CD14-positive monocyte (primary cell): ENCODE measurements at regions not wholly inside any gene's neighbourhood (a gene's known extent, or its start where the extent isn't known, plus 50 kb on each side); places are given as distances from the start of the nearest gene placed in this dataset.

Experiments
- DNase-seq, 3 donors: peaks; one replicate each; pipeline ENCODE4 v3.0.0-alpha.2; 2011 to 2022
- H2AFZ ChIP-seq: 2 replicates; pipeline ENCODE4 v1.6.0; 2012; ENCODE audit warnings: mild to moderate bottlenecking, low read depth, low read length, inconsistent platforms; ENCODE audit not compliant: insufficient read depth, poor library complexity, severe bottlenecking
- H3K27ac ChIP-seq, 2 donors: 1 replicate in 1 of 2; 2 replicates in 1 of 2; pipeline ENCODE4 v1.5.1; 2012 to 2013; ENCODE audit warnings: low read length in 2 of 2, control low read depth in 1 of 2, inconsistent platforms in 1 of 2, low read depth in 1 of 2, mild to moderate bottlenecking in 1 of 2
- H3K27me3 ChIP-seq, 2 donors: one replicate each; pipeline versions ENCODE4 v1.6.0 to v1.6.1; 2011 to 2013; ENCODE audit warnings: low read length in 2 of 2; ENCODE audit not compliant: control insufficient read depth in 2 of 2, insufficient read depth in 2 of 2
- H3K36me3 ChIP-seq, 2 donors: replicated peaks in 1 of 2; 1 replicate in 1 of 2; 2 replicates in 1 of 2; pipeline versions ENCODE4 v1.5.1 to v1.6.1; 2012 to 2013; ENCODE audit warnings: low read length in 2 of 2, control low read depth in 1 of 2, inconsistent platforms in 1 of 2, mild to moderate bottlenecking in 1 of 2; ENCODE audit not compliant: insufficient read depth in 2 of 2, control insufficient read depth in 1 of 2
- H3K4me1 ChIP-seq, 2 donors: 1 replicate in 1 of 2; 2 replicates in 1 of 2; pipeline versions ENCODE4 v1.5.1 to v1.6.1; 2012 to 2013; ENCODE audit warnings: low read length in 2 of 2, control low read depth in 1 of 2, inconsistent platforms in 1 of 2, mild to moderate bottlenecking in 1 of 2, moderate library complexity in 1 of 2; ENCODE audit not compliant: insufficient read depth in 2 of 2, control insufficient read depth in 1 of 2
- H3K4me2 ChIP-seq: replicated peaks from 2 replicates; pipeline ENCODE3; 2012; ENCODE audit warnings: low read length, moderate library complexity, mild to moderate bottlenecking; ENCODE audit not compliant: poor library complexity, severe bottlenecking; ENCODE audit errors: extremely low read depth
- H3K4me3 ChIP-seq, 3 experiments: fragments of 200-600 bp in 1 of 3; sonication (generic) in 1 of 3; replicated peaks in 1 of 3; 1 replicate in 2 of 3; 2 replicates in 1 of 3; pipeline ENCODE4 v1.5.1; 2011 to 2013; ENCODE audit warnings: low read length in 3 of 3, mild to moderate bottlenecking in 3 of 3, control low read depth in 2 of 3, low read depth in 2 of 3, inconsistent platforms in 1 of 3, moderate library complexity in 1 of 3
- H3K79me2 ChIP-seq: 2 replicates; pipeline ENCODE4 v1.6.0; 2012; ENCODE audit warnings: mild to moderate bottlenecking, control low read depth, inconsistent platforms, low read length, moderate library complexity; ENCODE audit not compliant: insufficient read depth
- H3K9ac ChIP-seq: 2 replicates; pipeline ENCODE4 v1.6.0; 2017; ENCODE audit warnings: low read length, mild to moderate bottlenecking; ENCODE audit not compliant: insufficient read depth, poor library complexity, severe bottlenecking
- H3K9me3 ChIP-seq, 2 donors: replicated peaks in 1 of 2; 1 replicate in 1 of 2; 2 replicates in 1 of 2; pipeline versions ENCODE4 v1.5.1 to v1.6.1; 2012 to 2013; ENCODE audit warnings: low read length in 2 of 2, control low read depth in 1 of 2; ENCODE audit not compliant: control insufficient read depth in 1 of 2, insufficient read depth in 1 of 2
- H4K20me1 ChIP-seq: 2 replicates; pipeline ENCODE4 v1.6.0; 2012; ENCODE audit warnings: mild to moderate bottlenecking, low read length, control low read depth, moderate library complexity; ENCODE audit not compliant: insufficient read depth
- H3K27ac Mint-ChIP-seq, 7 donors: one replicate each; pipeline ENCODE4 v1.8.0; 2020; ENCODE audit warnings: mild to moderate bottlenecking in 7 of 7, mixed read lengths in 7 of 7, moderate library complexity in 6 of 7, inconsistent platforms in 2 of 7
- H3K27me3 Mint-ChIP-seq, 3 donors: one replicate each; pipeline ENCODE4 v1.8.0; 2021 to 2022; ENCODE audit warnings: low read depth in 3 of 3, mild to moderate bottlenecking in 3 of 3, mixed read lengths in 3 of 3, moderate library complexity in 3 of 3, inconsistent platforms in 1 of 3
- H3K36me3 Mint-ChIP-seq, 2 donors: one replicate each; pipeline ENCODE4 v1.8.0; 2020; ENCODE audit warnings: mixed read lengths in 2 of 2, inconsistent platforms in 1 of 2, mild to moderate bottlenecking in 1 of 2
- H3K4me1 Mint-ChIP-seq: one replicate; pipeline ENCODE4 v1.8.0; 2020; ENCODE audit warnings: mild to moderate bottlenecking, mixed read lengths
- H3K4me3 Mint-ChIP-seq, 2 donors: one replicate each; pipeline ENCODE4 v1.8.0; 2020; ENCODE audit warnings: mild to moderate bottlenecking in 2 of 2, mixed read lengths in 2 of 2, moderate library complexity in 1 of 2
- H3K9me3 Mint-ChIP-seq, 7 donors: one replicate each; pipeline ENCODE4 v1.8.0; 2020 to 2022; ENCODE audit warnings: mixed read lengths in 7 of 7, mild to moderate bottlenecking in 6 of 7, moderate library complexity in 6 of 7, inconsistent platforms in 2 of 7
- WGBS: methylation state at CpG from one replicate; pipeline ENCODE4 v1.1.5; 2013; ENCODE audit warnings: missing lambda C conversion rate; ENCODE audit not compliant: insufficient coverage; 5-methylcytosine and 5-hydroxymethylcytosine counted together
- intact Hi-C, 2 donors: fragments of 100-400 bp; cut with micrococcal nuclease; formaldehyde crosslinking; loops; one replicate each; pipeline versions ENCODE4 v1.15.0 to v1.15.1; 2023
- TF ChIP-seq, protein P1 (sequence below): fragments of 200-600 bp; IDR thresholded peaks from one replicate; pipeline ENCODE4 v1.8.0; 2022; ENCODE audit warnings: antibody characterized with exemption, mild to moderate bottlenecking

DNA sequence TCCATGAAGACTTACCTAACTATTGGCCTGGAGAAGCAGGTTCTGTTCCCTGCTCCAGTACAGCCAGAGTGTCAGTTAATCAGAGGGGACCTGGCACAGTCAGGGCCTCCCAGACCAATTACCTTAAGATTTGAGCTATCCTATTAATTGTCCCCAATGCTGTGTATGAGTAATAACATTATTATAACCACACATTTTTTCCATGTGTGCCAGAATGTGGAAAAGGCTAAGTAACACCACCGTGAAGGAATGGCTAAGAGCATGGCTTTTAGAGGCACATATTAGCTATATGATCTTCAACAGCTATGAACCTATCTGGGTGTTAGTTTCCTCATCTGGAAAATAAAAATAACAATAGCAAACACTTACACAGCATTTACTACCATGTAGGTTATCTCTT lies 111.1 kb upstream of the RAP1B start:
- Histone ChIP-seq H3K9ac (no peak overlapping the region), H3K27me3 (no peaks in the 10 kb centered on the region), H3K4me3 (no peak overlapping the region), H3K4me2 (no peak overlapping the region), H3K4me1 (peaks cover 16% of the 10 kb centered on the region in 2 donors), H3K79me2 (no peaks in the 10 kb centered on the region), H3K9me3 (no peaks in the 10 kb centered on the region), H3K27ac (no peak overlapping the region), H4K20me1 (no peaks in the 10 kb centered on the region), H2AFZ (no peak overlapping the region), H3K36me3 (no peaks in the 10 kb centered on the region)
- Mint-ChIP-seq H3K4me1 (peaks cover 18% of the 10 kb centered on the region), H3K36me3 (no peaks in the 10 kb centered on the region), H3K27me3 (peaks cover 0 to 4% (median 3%) of the 10 kb centered on the region in 3 donors), H3K27ac (no peak overlapping the region), H3K9me3 (no peaks in the 10 kb centered on the region), H3K4me3 (no peak overlapping the region)
- intact Hi-C loops, result no loop called here
- no peak for DNase-seq
- TF ChIP-seq, protein P1, sequence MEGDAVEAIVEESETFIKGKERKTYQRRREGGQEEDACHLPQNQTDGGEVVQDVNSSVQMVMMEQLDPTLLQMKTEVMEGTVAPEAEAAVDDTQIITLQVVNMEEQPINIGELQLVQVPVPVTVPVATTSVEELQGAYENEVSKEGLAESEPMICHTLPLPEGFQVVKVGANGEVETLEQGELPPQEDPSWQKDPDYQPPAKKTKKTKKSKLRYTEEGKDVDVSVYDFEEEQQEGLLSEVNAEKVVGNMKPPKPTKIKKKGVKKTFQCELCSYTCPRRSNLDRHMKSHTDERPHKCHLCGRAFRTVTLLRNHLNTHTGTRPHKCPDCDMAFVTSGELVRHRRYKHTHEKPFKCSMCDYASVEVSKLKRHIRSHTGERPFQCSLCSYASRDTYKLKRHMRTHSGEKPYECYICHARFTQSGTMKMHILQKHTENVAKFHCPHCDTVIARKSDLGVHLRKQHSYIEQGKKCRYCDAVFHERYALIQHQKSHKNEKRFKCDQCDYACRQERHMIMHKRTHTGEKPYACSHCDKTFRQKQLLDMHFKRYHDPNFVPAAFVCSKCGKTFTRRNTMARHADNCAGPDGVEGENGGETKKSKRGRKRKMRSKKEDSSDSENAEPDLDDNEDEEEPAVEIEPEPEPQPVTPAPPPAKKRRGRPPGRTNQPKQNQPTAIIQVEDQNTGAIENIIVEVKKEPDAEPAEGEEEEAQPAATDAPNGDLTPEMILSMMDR, result no peak
- WGBS, result no CpG with 5 or more reads among the region's 1 CpG

DNA sequence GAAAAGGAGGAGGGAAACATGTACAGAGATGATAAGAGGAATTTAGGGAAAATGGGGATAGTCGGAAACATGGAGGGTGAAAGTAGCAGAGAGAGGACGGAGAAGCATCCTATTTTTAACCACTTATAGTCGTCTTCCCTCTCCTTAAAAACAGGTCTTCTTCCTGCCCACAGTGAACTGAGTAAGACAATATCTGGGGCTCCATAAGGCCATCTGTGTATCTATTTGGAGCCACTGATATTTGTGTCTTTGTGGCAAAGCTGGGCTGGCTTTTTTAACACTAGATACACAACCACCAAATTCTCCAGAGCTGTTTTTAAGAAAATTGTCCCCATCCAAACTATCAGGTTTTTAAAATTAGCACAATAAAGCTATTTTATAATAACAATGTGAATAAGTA lies 109.5 kb upstream of the RAP1B start:
- Mint-ChIP-seq H3K27me3 (peaks cover 0 to 4% (median 3%) of the 10 kb centered on the region in 3 donors), H3K27ac (no peak overlapping the region), H3K4me3 (no peak overlapping the region), H3K4me1 (peaks cover 21% of the 10 kb centered on the region), H3K9me3 (no peaks in the 10 kb centered on the region), H3K36me3 (no peaks in the 10 kb centered on the region)
- Histone ChIP-seq H3K27ac (no peak overlapping the region), H3K36me3 (no peaks in the 10 kb centered on the region), H3K4me2 (no peak overlapping the region), H2AFZ (no peak overlapping the region), H3K27me3 (no peaks in the 10 kb centered on the region), H3K9ac (no peak overlapping the region), H3K4me3 (no peak overlapping the region), H3K9me3 (no peaks in the 10 kb centered on the region), H4K20me1 (no peaks in the 10 kb centered on the region), H3K4me1 (peaks cover 17 to 23% of the 10 kb centered on the region in 2 donors), H3K79me2 (no peaks in the 10 kb centered on the region)
- TF ChIP-seq, protein P1, result no peak
- no CpG with 5 or more reads among the region's 3 CpGs for WGBS
- intact Hi-C loops, result no loop called here
- no peak for DNase-seq
